Islet precursor cell (in vitro differentiated cells): ENCODE measurements at regions not wholly inside any gene's neighbourhood (a gene's known extent, or its start where the extent isn't known, plus 50 kb on each side); places are given as distances from the start of the nearest gene placed in this dataset.

Experiments
- DNase-seq: peaks from one replicate; pipeline ENCODE4 v3.0.0-alpha.2; 2018

DNA sequence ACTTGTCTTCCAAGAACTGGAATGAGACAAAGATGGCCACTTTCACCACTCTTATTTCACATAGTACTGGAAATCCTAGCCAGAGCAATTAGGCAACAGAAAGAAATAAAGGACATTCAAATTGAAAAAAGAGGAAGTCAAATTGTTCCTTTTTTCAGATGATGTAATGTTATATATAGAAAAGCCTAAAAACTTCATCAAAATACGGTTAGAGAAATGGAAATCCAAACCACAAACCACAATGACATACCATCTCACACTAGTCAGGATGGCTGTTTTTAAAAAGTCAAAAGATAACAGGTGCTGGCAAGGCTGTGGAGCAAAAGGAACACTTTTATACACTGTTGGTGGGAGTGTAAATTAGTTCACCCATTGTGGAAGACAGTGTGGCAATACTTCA is 113.3 kb upstream of the SPRY2 start:
- no peak for DNase-seq

DNA sequence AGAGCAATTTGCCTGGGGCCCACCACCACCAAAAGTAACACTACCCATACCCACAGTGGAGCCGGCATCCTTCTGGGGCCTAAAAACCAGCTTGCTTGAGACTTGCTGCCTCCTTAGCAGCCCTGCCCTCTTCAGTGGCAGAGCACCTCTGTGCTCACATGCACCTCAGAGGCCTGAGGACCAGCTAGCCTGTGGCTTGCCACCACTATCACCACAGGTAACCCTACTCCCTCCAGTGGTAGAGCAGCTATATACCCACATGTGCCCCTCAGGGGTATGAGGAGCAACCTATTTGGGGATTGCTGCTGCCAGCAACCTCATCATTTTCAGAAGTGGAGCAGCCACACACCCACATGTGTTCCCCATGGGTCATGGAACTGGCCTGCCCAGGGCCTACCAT is 111.4 kb upstream of the SPRY2 start:
- DNase-seq, result no peak

DNA sequence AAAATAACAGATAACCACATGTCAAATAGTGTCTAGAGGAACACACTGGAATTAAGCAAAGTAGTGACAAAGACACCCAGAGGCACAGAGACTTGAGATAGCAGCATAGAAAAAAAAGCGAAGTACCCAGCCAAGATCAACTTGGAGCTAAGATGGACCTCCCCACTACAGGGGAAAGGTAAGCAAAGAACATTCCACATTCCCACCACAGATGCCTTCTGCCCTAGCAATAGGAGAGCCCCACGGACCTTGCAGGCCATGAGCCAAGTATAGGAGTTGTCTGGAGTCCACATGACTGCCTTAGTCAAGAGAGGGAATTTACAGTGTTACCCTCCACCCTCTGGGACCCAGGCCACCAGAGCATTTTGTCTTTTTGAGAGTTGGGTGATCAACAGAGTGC is 110.7 kb upstream of the SPRY2 start:
- no peak for DNase-seq

DNA sequence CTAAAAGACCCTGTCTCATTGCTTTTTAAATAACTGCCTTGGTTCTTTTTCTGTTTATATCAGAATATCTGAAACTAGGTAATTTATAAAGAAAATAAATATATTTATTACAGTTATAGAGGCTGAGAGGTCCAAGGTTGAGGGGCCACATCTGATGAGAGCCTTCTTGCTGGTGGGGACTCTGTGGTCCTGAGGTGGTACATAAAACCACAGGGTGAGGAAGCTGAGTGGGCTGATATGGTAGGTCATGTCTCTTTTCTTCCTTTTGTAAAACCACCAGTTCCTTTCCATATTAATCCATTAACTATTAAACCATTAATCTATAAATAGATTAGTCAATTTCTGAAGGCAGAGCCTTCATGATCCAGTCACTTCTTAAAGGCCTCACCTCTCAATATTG is 109.5 kb upstream of the SPRY2 start:
- no peak for DNase-seq

DNA sequence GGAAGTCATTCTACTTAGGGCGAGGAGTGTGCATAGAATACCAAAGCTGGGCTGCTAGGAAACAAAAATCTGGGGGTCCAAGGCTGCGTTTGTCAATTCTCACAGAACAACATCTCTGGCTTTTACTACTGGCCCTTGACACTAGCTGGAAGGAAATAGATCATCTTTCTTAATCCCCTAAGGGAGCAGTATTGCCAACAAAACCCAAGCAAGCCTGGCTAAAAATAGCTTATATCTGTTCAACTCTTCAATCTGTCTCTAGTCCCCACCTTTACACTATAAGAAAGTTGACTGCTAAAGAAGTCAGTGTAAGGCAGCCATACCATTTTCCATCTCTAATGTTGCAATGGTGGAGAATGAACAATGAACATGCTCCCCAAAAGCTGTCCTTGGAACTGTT is 107.8 kb upstream of the SPRY2 start:
- DNase-seq, result no peak

DNA sequence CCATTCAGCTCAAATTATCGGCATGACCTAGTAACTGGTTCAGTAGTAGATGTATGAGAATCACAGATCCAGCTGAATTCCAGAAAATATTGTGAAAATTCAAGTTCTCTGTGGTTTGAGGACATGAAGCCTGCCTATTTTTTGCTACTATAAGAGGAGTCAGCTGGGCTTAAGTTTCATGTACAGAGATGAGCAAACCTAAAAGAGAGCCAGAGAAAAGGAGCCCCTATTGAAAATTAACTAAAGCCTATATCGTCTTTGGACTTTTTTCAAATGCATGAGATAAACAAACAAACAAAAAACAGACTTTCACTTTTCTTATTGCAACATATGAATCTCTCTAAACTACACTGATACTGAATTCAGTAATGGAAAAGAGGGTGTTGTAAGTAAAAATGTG is 106.8 kb upstream of the SPRY2 start:
- DNase-seq, result no peak

DNA sequence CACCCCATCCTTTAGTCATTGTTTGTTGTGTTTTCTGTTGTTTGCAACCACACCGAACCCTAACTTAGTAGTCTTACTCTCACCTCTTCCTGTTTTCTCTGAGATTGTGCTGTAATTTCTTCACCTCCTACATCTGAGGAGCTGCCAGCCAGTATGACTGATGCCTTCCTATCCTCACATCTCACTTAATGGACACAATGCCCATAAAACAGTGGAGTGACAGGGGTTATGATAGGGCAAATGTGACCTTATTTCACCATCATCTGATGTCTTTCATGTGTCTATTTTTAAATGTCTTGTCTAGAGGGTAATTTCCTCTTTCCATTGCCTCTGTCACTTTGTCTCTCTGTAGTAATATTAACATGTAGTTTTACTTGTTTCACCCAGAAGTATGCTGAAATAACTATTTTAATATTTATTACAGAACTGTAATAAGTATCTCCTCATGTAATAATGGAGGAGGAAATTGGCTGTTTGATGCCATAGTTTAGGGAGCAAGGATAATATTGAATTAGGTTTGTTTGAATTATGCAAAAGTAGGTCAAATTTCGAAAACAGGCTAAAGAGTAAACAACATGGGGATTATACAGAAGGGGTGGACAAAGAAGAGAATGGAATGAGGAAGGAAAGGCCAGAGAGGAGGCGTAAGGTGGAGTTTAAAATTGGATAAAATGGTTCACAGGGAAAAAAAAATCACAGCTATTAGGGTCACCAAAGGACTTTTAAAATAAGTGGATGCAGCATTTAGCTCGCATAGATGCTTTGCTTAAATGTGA is 103.5 kb upstream of the SPRY2 start:
- DNase-seq, result no peak

DNA sequence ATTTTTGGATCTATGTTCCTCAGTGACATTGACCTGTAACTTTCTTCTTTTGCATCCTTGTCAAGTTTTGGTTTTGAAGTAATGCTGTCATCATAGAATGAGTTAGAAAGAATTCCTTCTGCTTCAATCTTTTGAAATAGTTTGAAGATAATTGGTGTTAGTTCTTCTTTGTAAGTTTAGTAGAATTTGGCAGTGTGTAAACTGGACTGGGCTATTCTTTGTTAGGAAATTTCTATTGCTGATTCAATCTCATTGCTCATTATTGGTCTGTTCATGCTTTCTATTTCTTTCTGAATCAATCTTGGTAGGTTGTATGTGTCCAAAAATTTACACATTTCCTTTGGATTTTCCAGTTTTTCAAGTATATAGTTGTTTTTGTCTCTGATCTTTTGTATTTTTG is 101.7 kb upstream of the SPRY2 start:
- DNase-seq, result no peak

GRCh38 chr13:80441968-80442367 is 101.0 kb upstream of the SPRY2 start:
- DNase-seq, result no peak

DNA sequence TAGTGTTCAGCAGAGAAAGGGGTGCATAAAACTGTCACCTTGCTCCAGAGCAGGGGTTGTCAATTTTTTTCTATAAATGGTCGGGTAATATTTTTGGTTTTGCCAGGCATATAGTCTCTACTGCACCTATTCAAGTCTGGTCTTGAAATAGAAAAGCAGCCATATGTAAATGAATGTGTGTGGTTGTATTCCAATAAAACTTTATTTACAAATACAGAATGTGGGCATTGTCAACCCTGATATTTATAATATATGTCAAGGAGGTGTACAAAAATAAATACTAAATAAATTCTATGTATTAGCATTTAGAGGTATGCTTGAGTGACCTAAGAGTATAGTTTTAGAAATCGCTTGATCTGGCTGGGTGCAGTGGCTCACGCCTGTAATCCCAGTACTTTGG is 97.6 kb upstream of the SPRY2 start:
- no peak for DNase-seq

GRCh38 chr13:80437231-80437630 is 96.3 kb upstream of the SPRY2 start:
- DNase-seq, result no peak

- DNase-seq, result no peak
These were observed 95.7 kb upstream of the SPRY2 start for GRCh38 chr13:80436571-80437169.

GRCh38 chr13:80430561-80430960 is 89.6 kb upstream of the SPRY2 start:
- DNase-seq, result no peak

- DNase-seq, result no peak
These were observed 87.6 kb upstream of the SPRY2 start for GRCh38 chr13:80428349-80429096.

GRCh38 chr13:80419416-80419815 is 78.5 kb upstream of the SPRY2 start:
- no peak for DNase-seq

DNA sequence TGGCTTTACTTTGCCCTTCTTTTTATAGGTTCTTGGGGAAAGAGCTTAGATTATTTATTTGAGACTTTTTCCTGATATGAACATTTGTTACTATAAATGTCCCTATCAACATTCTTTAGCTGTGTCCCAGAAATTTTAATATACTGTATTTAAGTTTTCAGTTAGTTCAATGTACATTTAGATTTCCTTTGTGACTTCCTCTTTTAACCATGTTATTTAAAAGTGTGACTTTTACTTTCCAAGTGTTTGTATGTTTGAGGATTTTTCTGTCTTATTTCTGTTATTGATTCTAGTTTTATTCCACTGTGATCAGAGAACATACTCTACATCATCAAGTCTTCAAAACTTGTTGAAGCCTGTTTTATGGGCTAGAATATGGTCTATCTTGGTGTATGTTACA is 72.7 kb upstream of the SPRY2 start:
- DNase-seq, result no peak

- no peak for DNase-seq
These were observed 67.3 kb upstream of the SPRY2 start for GRCh38 chr13:80408270-80408669.

DNA sequence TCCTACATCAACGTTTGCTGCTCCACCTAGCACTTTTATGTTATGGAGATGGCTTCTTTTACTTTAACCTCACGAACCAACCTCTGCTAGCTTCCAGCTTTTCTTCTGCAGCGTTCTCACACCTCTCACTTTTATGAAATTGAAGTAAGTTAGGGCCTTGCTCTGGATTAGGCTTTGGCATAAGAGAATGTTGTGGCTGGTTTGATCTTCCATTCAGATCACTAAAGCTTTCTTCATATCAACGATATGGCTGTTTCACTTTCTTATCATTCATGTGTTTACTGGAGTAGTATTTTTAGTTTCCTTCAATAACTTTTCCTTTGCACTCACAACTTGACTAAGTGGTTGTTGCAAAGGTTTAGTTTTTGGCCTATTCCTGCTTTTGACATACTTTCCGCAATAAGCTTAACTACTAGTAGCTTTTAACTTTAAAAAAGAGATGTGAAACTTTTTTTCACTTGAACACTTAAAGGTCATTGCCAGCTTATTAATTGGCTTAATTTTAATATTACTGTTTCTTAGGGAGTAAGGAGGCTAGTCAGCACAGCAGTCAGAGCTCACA is 60.0 kb upstream of the SPRY2 start:
- no peak for DNase-seq

DNA sequence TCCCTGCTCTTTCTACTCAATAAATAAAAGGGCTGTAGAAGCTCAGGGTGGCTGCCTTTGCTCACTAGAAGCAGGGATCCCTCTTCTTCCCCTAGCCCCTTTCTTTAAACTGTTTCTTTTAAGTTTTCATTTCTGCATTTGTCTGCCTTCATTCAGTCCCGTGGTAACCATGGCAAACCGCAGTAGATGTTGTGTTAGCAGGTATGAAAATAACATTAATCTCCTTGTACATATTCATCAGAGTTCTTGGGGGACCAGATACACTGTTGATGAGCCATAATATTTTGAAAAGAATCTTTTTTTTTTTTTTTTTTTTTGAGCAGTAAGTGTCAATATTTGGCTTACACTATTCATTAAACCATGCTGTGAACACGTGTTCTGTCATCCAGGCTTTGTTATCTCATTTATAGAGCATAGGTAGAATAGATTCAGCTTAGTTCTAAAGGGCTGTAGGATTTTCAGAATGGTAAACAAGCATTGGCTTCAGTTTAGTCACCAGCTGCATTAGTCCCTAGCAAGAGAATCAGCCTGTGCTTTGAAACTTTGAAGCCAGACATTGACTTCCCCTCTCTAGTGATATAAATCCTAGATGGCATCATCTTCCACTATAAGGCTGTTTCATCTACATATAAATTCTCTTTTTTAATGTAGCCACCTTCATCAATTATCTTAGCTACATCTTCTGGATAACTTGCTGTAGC is 59.4 kb upstream of the SPRY2 start:
- DNase-seq, result no peak

- no peak for DNase-seq
These were observed 58.6 kb upstream of the SPRY2 start for GRCh38 chr13:80399340-80400163.
